Right lung (tissue), 2 donors: ENCODE measurements at regions not wholly inside any gene's neighbourhood (a gene's known extent, or its start where the extent isn't known, plus 50 kb on each side); places are given as distances from the start of the nearest gene placed in this dataset.

Source experiments
- DNase-seq, 2 donors: peaks; one replicate each; pipeline ENCODE4 v3.0.0-alpha.2; 2013

DNA sequence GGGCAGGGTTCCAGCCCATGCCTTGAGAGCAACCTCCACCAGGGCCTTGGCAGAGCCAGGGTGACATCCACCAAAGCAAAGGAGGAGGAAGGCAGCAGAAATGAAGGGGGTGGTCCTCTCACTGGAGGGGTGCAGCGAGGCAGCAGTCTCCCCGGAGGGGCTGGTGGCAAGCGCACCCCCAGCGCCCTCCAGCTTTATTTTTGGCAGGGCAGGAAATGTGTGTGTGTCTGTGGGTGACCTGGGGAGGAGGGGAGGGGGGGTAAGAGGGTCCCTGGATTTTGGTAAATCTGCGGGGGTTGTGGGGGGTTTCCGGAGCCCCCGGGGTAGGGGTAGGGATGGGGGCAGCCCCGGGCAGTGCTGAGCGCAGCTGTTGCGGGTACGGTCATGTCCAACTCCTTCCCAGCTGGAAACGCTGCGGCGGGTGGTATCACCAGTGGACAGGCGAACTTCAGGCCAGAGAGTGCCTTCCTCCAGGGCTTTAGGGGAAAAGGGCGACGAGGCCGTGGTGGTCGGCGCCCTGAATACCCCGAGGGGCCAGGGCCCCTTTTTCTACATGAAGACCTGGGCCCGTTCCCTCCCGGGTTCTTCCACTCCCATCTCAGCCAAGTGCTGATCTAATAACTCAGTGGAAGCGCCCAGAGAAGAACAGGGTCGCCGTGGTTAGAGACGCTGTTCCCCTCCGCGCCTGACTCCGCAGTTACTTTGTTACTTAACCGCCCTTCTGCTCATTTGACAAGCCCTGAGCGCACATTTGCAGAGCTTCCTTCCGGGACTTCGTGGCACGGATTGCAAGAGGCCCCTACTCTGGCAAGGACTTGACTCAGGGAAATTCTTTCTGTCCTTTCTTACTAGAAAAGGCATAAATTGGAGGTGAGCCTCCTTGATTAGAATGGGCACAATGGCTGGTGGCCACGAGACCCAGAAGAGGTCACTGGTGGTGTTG, 55.2 kb downstream of the FOS start:
- peak in 1 of 2 donors; percentile 19 for DNase-seq

DNA sequence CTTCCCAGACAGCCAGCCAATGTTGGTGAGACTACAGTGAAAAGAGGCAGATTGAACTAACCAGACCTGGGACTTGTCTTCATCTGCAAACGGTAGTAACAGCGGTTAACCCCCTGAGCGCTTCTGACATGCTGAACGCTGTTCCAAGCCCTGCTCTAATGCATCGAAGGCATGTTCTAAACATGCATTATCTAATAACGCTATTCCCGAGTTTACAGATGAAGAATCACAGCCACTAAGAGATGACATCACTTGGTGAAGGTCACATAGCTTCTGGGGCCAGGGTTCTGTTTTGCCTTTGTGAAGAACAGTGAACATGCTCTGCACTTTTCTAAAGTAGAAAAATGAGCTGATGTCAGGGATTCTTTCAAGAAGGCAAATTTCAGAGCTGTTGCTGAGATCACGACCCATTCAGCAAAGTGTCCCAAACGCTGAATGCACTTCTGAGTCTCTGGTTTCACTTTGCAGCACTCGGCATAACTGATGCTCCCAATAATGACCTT, 56.0 kb downstream of the FOS start:
- no peak for DNase-seq

DNA sequence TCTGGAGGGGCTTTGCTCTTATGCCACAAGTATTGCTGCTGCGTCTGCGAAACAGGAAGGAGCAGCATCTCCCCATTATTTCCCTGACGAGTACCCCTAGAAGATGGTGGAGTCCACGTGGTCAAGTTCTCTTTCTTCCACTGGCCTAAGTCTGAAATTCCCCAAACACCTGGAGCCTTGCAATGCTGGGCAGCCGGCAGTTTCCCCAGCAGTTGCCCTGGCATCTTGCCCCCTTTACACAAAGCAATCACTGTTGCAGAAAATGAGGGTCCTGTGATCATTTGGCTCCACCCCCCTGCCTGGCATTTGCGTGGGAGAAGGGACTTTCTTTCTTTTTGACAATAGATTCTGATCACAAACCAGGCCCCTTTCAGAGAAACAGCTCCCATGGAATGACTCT, 56.9 kb downstream of the FOS start:
- no peak for DNase-seq

DNA sequence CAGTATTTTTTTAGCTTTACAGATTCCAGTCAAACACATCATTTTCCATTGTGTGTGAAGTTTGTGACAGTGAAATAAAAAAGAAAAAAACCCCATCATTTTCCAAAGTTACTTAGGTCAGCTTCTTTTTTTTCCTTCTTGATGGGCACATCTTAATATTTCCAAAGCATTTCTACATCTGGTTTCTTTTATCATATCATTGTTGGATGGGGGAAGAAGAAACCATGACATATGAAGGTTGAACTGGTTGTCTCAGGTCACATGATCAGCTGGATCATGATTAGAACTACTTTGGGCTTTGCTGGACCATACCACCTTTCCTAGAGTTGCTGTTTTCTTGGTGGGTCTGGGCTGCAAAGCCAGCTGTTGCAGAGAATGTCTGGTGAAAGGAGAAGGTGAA, 59.8 kb downstream of the FOS start:
- no peak for DNase-seq

DNA sequence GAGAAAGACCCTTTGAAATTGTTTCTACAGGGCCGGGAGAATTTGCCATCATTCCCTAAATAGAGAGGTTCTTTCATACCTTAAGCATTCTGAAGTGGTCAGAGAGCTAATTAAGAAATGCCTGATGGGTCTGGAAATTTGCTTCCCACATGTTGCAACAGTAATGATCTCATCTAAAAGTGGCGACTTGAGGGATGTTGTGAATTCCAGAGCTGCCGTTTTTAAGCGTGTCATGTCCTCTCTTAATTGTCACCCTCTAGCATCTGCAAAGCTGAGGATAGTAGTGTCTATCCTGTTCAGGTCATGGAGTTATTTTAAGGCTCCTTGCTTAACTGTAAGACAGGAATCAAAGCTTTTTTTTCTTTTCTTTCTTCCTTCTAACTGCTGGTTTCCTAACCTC, 60.4 kb downstream of the FOS start:
- no peak for DNase-seq

DNA sequence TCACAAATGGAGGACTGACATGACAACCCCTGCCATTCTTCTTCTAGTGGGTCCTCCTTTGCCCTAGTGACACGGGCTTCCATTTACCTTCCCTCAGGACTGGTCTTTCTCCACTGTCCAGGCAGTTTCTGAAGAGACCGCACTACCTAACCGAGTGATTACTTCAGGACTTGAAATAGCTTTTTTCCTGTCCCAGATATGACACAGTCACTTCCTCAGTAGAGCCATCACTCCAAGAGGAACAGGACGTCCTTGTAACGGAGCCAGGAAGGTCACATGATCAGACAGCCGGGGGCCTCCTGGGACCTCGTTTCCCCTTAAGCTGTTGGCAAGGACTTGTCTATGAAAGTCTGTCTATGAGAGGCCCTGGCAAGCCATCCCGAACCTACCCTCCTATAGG, 62.3 kb downstream of the FOS start:
- peak; percentile 30 for DNase-seq

DNA sequence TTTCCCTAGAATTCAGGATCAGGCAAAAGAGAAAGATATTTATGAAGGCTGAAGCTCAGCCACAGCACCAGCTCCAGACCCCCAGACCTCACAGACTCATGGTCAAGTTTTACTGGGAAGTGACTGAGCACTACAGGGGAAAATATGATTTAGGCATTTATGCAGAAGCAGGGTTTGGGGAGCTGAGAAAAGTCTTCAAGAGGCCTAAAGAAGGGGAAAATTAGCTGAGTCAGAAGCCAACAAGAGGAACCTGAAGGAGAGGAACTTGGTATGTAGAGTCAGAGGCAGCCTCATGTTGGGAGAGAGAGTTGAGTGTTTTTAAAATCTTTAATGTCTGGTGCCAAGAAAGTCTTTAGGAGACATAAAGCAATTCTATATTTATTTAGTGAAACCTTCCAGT, 63.0 kb downstream of the FOS start:
- no peak for DNase-seq

DNA sequence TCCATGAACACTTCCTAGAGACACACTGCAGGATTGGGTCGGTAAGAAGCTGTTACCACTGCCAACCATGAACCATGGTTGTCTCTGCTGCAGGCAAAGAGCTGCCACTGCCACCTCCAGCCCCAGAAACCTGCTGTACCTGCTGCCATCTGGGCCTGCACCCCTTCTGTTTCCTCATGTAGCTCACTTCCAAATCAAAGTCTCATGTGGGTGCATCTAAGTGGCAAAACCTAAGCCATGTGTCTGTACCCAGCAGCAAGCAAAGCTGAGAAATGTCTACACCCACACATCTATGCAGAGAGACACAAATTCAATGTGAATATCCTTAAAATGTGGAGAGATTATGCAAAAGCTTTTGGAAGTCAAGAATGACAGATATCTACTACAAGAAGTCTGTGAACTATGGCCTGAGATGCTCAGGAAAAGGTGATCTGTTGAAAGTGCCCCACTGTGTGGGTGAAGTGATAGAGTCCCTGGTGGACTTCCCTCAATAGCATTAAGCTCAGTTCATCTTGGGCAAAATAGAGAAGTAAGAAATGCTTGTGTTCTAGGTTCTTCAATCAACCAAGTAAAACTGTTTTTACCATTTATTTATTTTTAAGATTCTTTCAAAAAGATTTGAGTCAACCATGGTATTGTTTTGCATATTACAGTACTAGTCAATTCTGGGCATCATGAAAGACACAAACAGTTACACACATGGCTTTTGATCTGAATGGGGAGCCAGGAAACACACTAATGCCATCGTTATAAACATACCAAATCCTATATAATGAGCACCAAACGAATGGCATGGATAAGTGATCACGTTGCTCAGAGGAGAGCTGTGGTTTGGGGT, 64.4 kb downstream of the FOS start:
- DNase-seq = no peak

DNA sequence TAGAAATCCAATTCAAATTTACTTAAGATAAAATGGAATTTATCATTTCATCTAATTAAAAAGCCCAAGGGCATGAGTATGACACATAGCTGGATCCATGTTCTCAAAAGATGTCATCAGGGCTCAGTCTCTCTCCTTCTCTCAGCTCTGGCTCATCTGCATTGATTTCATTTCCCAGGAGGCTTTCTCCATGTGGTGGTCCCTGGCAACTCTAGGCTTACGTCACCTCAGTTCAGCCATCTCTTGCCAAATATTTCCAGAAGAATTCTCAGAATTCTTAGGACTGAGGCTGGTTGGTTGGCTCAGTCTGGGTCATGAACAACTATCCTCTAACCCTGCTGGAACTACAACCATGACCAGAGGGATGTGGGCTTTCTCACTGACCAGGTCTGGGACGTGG, 65.3 kb downstream of the FOS start:
- DNase-seq = no peak

DNA sequence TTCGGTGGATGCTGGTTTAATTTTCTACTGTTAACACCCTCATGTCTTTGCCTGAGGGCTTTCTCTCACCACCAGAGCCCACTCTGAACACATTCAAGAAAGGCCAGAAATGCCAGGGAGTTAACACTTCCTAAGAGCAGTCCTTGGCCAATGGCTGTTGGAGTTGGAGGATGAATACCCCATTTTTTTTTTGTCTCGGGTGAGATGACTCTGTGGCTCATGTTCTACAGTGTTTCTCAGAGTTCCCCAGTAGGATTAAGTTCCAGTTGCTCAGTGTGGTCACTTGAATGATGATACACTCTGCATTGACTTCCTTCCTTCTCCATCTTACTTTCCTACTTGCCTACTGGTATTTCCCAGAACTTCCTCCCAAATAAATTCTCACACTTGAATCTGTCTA, 65.8 kb downstream of the FOS start:
- no peak for DNase-seq

DNA sequence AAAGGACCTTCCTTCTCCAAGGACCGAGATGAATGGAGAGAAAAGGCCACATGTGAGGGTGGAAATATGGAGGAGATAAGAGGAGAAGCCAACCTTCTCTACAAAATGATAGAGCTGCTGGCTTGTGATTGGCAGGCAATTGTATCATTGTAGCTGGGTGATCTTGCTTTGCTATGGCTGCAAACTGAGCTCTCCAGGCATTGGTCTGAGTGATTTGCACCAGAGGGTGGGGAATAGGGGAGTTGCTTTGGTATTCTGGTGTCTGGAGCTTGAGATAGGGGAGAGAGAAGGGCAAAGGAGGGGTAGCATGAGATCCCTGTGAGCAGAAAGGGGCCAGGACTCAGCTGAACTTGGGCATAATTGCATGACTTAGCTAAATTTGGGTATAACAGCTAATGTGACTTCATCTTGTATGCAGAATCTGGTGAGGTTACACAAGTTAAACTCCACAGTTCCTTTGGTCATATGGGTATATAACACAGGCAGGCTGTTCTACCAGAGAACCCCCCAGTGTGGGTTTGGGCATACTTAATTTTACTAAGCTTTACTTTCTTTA, 72.0 kb downstream of the FOS start:
- no peak for DNase-seq

DNA sequence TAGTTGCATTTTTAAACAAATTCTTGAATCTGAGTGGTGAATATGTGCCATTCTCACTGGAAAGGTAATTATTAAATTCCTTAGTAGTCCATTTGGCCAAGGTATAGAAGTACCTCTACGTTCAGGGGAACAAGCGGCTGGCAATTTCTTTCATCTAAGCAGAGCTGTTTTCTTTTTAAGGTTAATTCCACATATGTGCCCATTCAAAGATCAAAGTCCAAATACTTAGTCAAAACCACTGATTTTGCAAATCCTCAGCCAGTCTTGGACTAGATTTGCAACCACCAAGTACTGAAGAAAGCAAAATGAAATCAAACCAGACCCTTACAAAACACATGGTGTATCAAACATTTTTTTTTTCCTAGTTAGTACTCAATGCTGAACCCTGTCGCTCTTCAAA, 68.7 kb upstream of the JDP2 start:
- DNase-seq = no peak

DNA sequence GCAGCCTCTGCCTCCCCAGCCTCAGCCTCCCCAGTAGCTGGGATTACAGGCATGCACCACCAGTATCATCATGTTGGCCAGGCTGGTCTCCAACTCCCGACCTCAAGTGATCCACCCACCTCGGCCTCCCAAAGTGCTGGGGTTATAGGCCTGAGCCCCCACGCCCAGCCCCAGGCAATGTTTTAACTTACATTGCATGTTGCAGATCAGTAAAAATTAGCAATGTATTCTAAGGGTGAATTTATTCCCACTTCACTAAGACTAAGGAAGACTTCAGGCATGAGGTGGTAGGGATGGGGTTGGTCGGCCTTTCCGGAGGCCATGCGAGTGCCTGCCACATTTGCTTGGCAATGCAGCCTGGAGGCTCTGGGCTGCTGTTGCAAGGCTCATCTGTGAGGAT, 66.8 kb upstream of the JDP2 start:
- no peak for DNase-seq

DNA sequence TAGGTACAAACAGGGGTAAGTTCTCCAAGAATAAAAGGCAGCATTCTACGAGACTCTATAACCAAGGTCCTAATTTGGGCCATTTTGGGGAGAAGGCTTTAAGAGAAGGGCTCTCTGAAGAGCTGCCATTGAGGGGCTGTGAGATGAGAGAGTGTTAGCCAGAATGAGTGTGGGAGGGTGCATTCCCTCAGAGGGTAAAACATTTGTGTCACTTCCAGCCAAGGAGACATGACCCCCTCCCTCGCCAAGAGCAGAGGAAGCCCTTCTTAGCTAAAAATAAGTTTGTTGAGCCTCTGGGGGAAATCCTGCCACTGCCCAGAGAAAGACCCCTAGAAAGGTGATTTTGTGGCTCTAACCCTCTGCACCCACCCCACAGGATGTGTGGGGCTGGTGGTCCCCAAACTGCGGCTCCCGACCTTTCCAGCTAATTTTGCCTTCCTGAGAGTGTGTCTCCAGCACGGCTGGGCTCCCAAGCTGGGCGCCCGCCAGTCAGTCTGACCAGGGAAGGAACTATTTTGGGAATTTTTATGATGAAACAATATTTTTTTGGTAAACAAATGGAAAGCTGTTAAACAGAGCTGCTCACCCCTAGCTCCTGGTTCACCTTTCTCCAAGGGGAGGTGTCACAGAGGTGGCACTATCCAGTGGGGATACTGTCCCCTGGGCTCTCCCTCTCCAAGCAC, 65.9 kb upstream of the JDP2 start:
- peak in 1 of 2 donors; percentile 23 for DNase-seq

DNA sequence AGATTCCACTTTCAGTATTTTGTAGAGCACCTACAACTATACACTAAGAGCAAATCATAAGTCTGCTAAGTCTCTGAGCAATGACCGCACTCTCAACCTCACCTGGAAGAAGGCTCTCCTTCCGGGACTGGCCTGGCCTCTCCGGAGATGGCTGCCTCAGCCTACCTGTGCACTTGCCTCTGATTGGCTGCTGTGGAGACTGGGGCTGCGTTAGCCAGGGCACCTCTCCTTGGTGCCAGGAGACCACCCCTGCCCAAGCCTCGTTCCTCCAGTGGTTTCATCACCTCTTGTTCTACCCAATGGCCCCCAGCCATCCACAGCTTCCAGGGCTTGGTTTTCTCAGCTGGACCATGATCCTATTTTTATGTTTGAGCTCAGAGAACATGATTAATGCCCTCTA, 64.7 kb upstream of the JDP2 start:
- no peak for DNase-seq

DNA sequence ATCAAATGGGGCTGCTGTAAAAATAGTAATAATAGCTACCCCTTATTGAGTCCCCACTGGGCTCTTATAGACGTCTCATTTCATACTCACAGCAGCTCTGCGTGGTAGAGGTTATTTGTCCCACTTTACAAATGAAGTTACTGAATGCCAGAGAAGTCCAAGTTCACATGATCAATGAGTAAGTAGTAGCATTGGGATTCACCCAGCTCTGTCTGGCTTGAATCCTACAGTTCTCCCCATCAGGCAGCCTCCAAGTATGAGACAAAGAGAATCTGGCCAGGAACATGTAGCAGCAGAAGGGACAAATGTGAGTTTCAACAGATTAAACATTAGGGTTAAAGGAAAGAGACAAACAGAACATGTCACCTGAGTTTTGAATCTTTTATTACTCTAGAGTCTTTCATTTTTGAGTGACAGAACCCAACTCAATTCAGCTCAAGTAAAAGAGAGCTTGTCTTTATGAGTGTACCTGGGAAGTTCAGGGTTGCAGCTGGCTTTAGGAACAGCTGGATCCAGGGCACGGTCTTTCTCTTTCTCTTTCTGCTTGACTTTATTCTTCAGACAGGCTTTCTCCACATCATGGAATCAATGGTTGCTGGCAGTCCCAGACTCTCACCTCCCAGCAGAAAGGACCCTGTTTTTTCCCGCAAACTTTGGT, 64.1 kb upstream of the JDP2 start:
- no peak for DNase-seq

DNA sequence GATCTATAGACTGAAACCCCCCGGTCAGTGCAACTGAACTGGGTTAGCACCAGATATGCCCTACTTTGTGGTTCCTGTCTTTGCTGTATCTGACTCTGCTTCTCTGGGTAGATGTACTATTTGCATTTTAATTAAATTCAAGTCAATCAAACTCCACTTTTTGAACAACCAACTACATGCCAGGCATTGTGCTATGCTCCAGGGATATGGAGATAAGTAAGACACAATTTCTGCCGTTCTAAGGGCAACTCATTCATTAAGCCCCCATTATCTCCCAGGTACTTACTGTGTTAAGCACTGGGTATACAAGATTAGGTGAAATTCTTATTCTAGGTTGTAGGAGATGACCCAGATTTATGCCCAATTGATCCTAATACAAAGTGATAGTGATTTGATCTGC, 62.7 kb upstream of the JDP2 start:
- DNase-seq = no peak

DNA sequence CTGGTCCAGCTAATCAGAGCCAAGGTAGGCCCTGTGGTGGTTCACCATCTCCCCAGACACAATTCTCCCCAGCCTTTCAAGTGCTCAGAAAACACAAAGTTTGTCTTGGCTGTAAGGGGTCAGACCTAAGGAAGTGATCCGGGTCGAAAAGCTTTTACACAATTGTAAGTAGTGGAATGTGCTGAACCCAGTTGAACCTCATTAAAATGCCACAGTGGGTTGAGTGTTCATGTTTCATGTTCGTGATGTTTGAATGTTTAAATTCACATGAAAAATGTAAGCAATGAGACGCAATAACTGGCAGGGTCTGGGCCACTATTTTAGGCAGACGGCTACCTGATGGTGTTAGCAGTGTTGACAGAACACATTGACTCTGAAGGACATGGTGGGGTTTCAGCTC, 60.9 kb upstream of the JDP2 start:
- DNase-seq = no peak

DNA sequence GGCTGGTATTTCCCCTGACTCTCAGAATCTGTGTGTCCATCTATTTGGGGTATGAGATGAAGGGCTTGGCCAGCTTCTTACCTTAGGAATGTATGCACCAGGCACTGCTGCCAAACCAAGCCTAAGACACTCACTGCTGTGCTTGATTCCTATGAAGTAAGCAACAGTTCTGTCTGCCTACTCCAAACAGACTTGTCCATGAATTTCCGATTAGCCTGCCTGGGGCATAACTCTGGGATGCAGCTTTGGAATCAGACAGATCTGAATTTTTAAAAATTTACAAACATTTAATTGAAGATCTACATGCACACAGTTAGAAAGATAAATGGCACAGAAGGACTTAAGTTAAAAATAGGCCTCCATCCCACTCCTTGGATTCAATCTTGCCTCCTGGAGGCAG, 59.5 kb upstream of the JDP2 start:
- DNase-seq = no peak

DNA sequence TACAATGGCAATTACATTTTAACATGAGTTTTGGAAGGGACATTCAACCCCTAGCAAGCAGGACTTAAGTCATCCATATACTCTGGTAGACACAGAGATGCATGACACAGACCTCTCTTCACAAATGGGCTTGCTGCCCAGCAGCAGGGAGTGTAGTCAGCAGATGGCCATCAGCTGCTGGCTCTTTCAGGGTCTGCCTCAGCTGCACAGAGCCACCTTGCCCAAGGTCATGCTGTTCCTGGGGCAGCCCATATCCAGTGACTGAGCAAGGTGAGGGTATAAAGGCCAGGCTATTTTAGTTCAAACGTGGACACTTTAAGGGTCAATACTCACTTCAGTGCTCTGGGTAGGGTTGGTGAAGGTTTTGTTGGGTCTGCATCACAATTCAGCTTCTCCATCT, 58.3 kb upstream of the JDP2 start:
- no peak for DNase-seq

DNA sequence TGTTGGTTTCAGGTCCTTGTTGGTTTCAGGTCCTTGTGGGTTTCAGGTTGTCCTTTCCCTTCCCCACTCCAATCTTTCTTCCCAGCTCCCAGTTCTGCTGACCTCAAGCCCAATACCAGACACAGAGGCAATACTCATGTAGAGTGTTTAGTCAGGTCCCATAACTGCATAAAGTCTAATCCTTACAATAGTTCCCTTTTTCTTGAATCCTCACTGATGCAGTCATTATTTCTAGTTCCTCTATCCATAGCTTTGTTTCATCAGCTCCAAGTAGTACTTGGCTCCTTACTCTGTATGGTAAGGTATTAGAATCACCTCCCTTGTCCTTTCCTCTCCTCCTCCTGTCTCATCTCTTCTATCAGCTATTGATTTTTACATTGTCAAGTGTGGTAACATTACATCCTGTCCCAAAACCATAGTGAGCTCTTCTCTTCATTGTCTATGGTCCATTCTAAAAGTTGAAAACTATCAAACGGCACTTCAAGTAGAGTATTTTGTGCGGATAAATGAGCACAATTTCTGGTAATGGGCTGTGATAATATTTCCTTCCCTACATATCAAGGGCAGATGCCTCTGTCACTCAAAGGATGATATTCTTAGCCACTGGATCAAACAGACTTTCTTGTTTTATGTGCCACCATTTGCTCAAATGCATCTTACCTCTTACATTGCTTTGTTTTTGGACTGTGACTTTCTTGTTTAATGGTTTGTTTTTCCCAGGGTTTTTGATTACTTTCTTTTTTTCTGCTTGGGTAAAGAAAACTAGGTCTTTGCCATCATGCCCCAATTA, 57.2 kb upstream of the JDP2 start:
- DNase-seq = no peak
